ENCODE measurements at regions not wholly inside any gene's neighbourhood (a gene's known extent, or its start where the extent isn't known, plus 50 kb on each side); places are given as distances from the start of the nearest gene placed in this dataset.

GRCh38 chr3:115227461-115227860, 80.4 kb upstream of the ZBTB20 start:
- Histone ChIP-seq H3K27me3 (ENCODE audit: control insufficient read depth, insufficient read depth, low read length) (no peaks in the 10 kb centered on the region), H3K4me1 (ENCODE audit: control insufficient read depth, insufficient read depth, low read length) (no peaks in the 10 kb centered on the region), H3K27ac (ENCODE audit: low read depth, low read length) (no peak overlapping the region), H3K9me3 (ENCODE audit: control insufficient read depth, insufficient read depth, low read depth, low read length) (no peaks in the 10 kb centered on the region), H3K4me3 (ENCODE audit: low read depth, low read length) (no peak overlapping the region), H3K9ac (ENCODE audit: low read length) (no peak overlapping the region), H3K36me3 (ENCODE audit: control insufficient read depth, insufficient read depth, low read length) (no peaks in the 10 kb centered on the region)

GRCh38 chr3:115228266-115228665, 81.2 kb upstream of the ZBTB20 start:
- Histone ChIP-seq H3K27ac (ENCODE audit: low read depth, low read length) (no peak overlapping the region), H3K9me3 (ENCODE audit: control insufficient read depth, insufficient read depth, low read depth, low read length) (no peaks in the 10 kb centered on the region), H3K9ac (ENCODE audit: low read length) (no peak overlapping the region), H3K27me3 (ENCODE audit: control insufficient read depth, insufficient read depth, low read length) (no peaks in the 10 kb centered on the region), H3K36me3 (ENCODE audit: control insufficient read depth, insufficient read depth, low read length) (no peaks in the 10 kb centered on the region), H3K4me1 (ENCODE audit: control insufficient read depth, insufficient read depth, low read length) (no peaks in the 10 kb centered on the region), H3K4me3 (ENCODE audit: low read depth, low read length) (no peak overlapping the region)

DNA sequence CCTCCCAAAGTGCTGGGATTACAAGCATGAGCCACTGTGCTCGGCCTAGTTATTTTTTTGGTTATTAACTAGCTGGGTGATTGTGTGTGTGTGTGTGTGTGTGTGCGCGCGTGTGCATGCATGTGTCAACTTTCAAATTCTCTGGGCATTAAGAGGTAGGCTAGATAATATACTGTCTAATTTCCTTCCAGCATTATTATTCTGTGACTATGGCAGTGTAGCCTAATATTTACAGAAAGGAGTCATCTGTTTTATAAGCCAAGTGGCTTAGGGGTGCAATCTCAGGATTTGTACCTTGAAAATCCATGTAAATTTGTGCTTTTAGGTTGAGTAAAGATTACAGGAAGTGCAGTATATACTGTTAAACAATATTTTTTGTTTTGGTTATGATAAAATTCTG, 85.1 kb upstream of the ZBTB20 start:
- Histone ChIP-seq H3K9ac (ENCODE audit: low read length) (no peak overlapping the region), H3K27ac (ENCODE audit: low read depth, low read length) (no peak overlapping the region), H3K27me3 (ENCODE audit: control insufficient read depth, insufficient read depth, low read length) (no peaks in the 10 kb centered on the region), H3K9me3 (ENCODE audit: control insufficient read depth, insufficient read depth, low read depth, low read length) (no peaks in the 10 kb centered on the region), H3K4me1 (ENCODE audit: control insufficient read depth, insufficient read depth, low read length) (no peaks in the 10 kb centered on the region), H3K36me3 (ENCODE audit: control insufficient read depth, insufficient read depth, low read length) (no peaks in the 10 kb centered on the region), H3K4me3 (ENCODE audit: low read depth, low read length) (no peak overlapping the region)

- no peaks in the 10 kb centered on the region for H3K27me3 ChIP-seq (ENCODE audit: control insufficient read depth, insufficient read depth, low read length)
- H3K9me3 ChIP-seq (ENCODE audit: control insufficient read depth, insufficient read depth, low read depth, low read length) = no peaks in the 10 kb centered on the region
- no peak overlapping the region for H3K9ac ChIP-seq (ENCODE audit: low read length)
- no peak overlapping the region for H3K4me3 ChIP-seq (ENCODE audit: low read depth, low read length)
- H3K27ac ChIP-seq (ENCODE audit: low read depth, low read length) = no peak overlapping the region
- no peaks in the 10 kb centered on the region for H3K4me1 ChIP-seq (ENCODE audit: control insufficient read depth, insufficient read depth, low read length)
- no peaks in the 10 kb centered on the region for H3K36me3 ChIP-seq (ENCODE audit: control insufficient read depth, insufficient read depth, low read length)
Measured at GRCh38 chr3:115233021-115233420, 85.9 kb upstream of the ZBTB20 start.

DNA sequence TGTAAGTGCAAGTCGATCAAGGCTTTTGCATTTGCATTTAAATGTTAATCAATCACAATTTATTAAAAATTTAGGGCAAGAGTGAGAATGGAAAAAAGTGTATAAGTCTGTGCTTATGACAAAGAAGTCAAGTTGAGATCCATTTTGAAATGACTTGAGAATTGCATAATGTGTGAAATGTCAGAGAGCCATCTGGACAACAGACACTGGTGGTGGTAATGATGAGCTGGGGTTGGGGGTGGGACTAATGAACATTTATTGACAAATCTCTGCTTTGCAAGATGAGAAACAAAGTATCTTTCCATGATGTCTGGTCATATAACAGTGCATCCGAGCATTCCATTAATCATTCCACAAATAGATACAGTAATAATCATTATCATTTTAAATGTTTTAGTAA, 89.4 kb upstream of the ZBTB20 start:
- Histone ChIP-seq H3K9me3 (ENCODE audit: control insufficient read depth, insufficient read depth, low read depth, low read length) (no peaks in the 10 kb centered on the region), H3K36me3 (ENCODE audit: control insufficient read depth, insufficient read depth, low read length) (no peaks in the 10 kb centered on the region), H3K27me3 (ENCODE audit: control insufficient read depth, insufficient read depth, low read length) (no peaks in the 10 kb centered on the region), H3K4me3 (ENCODE audit: low read depth, low read length) (no peak overlapping the region), H3K9ac (ENCODE audit: low read length) (no peak overlapping the region), H3K27ac (ENCODE audit: low read depth, low read length) (no peak overlapping the region), H3K4me1 (ENCODE audit: control insufficient read depth, insufficient read depth, low read length) (no peaks in the 10 kb centered on the region)

DNA sequence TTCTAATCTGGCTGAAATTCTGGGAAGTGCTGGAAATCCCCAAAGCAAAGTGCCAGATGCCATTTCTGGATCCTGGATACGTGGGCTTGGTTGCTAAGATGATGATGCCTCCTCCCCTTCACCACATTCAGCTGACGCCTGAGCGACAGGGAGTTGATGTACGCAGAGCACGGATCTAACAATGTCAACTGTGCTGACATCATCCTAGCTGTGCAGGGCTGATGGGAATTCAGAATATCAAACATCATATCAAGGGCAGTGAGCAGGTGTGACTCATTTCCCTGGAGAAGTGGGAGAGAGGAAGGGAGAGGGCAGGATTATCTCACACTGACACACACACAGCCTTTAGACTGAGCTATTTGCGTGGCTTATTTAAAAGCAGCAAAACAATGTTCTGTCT, 92.6 kb upstream of the ZBTB20 start:
- Histone ChIP-seq H3K9ac (ENCODE audit: low read length) (no peak overlapping the region), H3K4me1 (ENCODE audit: control insufficient read depth, insufficient read depth, low read length) (no peaks in the 10 kb centered on the region), H3K4me3 (ENCODE audit: low read depth, low read length) (no peak overlapping the region), H3K36me3 (ENCODE audit: control insufficient read depth, insufficient read depth, low read length) (no peaks in the 10 kb centered on the region), H3K27ac (ENCODE audit: low read depth, low read length) (no peak overlapping the region), H3K9me3 (ENCODE audit: control insufficient read depth, insufficient read depth, low read depth, low read length) (no peaks in the 10 kb centered on the region), H3K27me3 (ENCODE audit: control insufficient read depth, insufficient read depth, low read length) (no peaks in the 10 kb centered on the region)

GRCh38 chr3:115244350-115244749, 97.3 kb upstream of the ZBTB20 start:
- Histone ChIP-seq H3K9ac (ENCODE audit: low read length) (no peak overlapping the region), H3K4me3 (ENCODE audit: low read depth, low read length) (no peak overlapping the region), H3K9me3 (ENCODE audit: control insufficient read depth, insufficient read depth, low read depth, low read length) (no peaks in the 10 kb centered on the region), H3K27ac (ENCODE audit: low read depth, low read length) (no peak overlapping the region), H3K27me3 (ENCODE audit: control insufficient read depth, insufficient read depth, low read length) (no peaks in the 10 kb centered on the region), H3K36me3 (ENCODE audit: control insufficient read depth, insufficient read depth, low read length) (no peaks in the 10 kb centered on the region), H3K4me1 (ENCODE audit: control insufficient read depth, insufficient read depth, low read length) (no peaks in the 10 kb centered on the region)

- H3K27ac ChIP-seq (ENCODE audit: low read depth, low read length) = no peak overlapping the region
- no peaks in the 10 kb centered on the region for H3K27me3 ChIP-seq (ENCODE audit: control insufficient read depth, insufficient read depth, low read length)
- no peaks in the 10 kb centered on the region for H3K36me3 ChIP-seq (ENCODE audit: control insufficient read depth, insufficient read depth, low read length)
- no peaks in the 10 kb centered on the region for H3K4me1 ChIP-seq (ENCODE audit: control insufficient read depth, insufficient read depth, low read length)
- no peaks in the 10 kb centered on the region for H3K9me3 ChIP-seq (ENCODE audit: control insufficient read depth, insufficient read depth, low read depth, low read length)
- no peak overlapping the region for H3K4me3 ChIP-seq (ENCODE audit: low read depth, low read length)
- no peak overlapping the region for H3K9ac ChIP-seq (ENCODE audit: low read length)
Measured at GRCh38 chr3:115245438-115245837, 98.3 kb upstream of the ZBTB20 start.

- Histone ChIP-seq H3K9ac (ENCODE audit: low read length) (no peak overlapping the region), H3K4me3 (ENCODE audit: low read depth, low read length) (no peak overlapping the region), H3K27me3 (ENCODE audit: control insufficient read depth, insufficient read depth, low read length) (no peaks in the 10 kb centered on the region), H3K27ac (ENCODE audit: low read depth, low read length) (no peak overlapping the region), H3K4me1 (ENCODE audit: control insufficient read depth, insufficient read depth, low read length) (no peaks in the 10 kb centered on the region), H3K36me3 (ENCODE audit: control insufficient read depth, insufficient read depth, low read length) (no peaks in the 10 kb centered on the region), H3K9me3 (ENCODE audit: control insufficient read depth, insufficient read depth, low read depth, low read length) (no peaks in the 10 kb centered on the region)
Measured at GRCh38 chr3:115245899-115246298, 98.8 kb upstream of the ZBTB20 start.

DNA sequence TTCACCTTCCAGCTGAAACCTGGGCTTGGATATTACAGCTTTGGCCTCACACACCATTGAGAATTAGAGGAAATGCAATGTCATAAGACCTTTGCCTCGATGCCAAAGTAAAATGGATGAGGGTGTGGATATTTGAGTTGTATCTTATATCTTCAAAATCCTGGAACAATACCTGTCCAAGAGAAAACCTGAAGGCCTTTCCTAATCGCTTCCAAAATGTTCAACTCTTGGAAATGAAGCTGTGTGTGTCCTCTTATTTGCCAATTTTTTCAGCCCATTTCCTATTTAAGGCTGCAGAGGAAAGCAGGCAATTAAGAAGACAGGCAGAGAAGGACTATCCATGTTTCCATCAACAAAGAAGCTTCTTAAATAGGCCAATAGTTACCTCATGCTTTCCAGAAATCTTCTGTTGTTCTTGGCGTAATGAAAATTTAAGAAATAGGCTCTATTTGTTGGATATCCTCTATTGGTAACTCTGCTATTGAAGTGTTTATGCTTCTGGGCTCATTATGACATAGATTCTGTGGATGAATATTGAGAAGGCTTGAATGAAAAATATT, 99.5 kb upstream of the ZBTB20 start:
- no peak overlapping the region for H3K9ac ChIP-seq (ENCODE audit: low read length)

GRCh38 chr3:115248274-115248673, 101.2 kb upstream of the ZBTB20 start:
- H3K4me3 ChIP-seq (ENCODE audit: low read depth, low read length) = no peak overlapping the region
- no peaks in the 10 kb centered on the region for H3K9me3 ChIP-seq (ENCODE audit: control insufficient read depth, insufficient read depth, low read depth, low read length)
- H3K36me3 ChIP-seq (ENCODE audit: control insufficient read depth, insufficient read depth, low read length) = no peaks in the 10 kb centered on the region
- no peaks in the 10 kb centered on the region for H3K4me1 ChIP-seq (ENCODE audit: control insufficient read depth, insufficient read depth, low read length)
- no peaks in the 10 kb centered on the region for H3K27me3 ChIP-seq (ENCODE audit: control insufficient read depth, insufficient read depth, low read length)
- no peak overlapping the region for H3K27ac ChIP-seq (ENCODE audit: low read depth, low read length)
- no peak overlapping the region for H3K9ac ChIP-seq (ENCODE audit: low read length)

More for the DNA sequence above, 99.5 kb upstream of the ZBTB20 start:
- no peak overlapping the region for H3K4me3 ChIP-seq (ENCODE audit: low read depth, low read length)
- no peaks in the 10 kb centered on the region for H3K27me3 ChIP-seq (ENCODE audit: control insufficient read depth, insufficient read depth, low read length)
- no peaks in the 10 kb centered on the region for H3K9me3 ChIP-seq (ENCODE audit: control insufficient read depth, insufficient read depth, low read depth, low read length)
- H3K36me3 ChIP-seq (ENCODE audit: control insufficient read depth, insufficient read depth, low read length) = no peaks in the 10 kb centered on the region
- no peaks in the 10 kb centered on the region for H3K4me1 ChIP-seq (ENCODE audit: control insufficient read depth, insufficient read depth, low read length)
- no peak overlapping the region for H3K27ac ChIP-seq (ENCODE audit: low read depth, low read length)

DNA sequence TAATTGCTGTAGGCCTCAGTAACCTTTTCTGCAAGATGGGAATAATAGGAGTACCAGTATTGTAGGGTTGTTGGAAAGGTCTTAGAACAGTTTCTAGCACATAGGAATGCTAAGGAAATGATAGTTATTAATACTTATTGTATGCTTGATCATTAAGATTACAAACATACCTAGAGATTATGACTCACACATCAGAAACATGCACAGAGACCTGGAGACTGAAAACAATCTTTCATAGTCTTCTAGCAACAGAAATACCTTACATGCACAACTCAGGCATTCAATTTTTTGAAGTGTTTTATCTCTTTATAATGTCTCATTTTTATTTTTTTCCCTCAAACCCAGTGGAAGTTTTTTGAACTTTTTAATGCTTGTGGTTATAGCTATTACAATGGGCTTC, 104.4 kb upstream of the ZBTB20 start:
- Histone ChIP-seq H3K9me3 (ENCODE audit: control insufficient read depth, insufficient read depth, low read depth, low read length) (peaks cover under 1% of the 10 kb centered on the region; the same call in 1 of the 2 replicates), H3K4me1 (ENCODE audit: control insufficient read depth, insufficient read depth, low read length) (peaks cover 4% of the 10 kb centered on the region), H3K9ac (ENCODE audit: low read length) (no peak overlapping the region), H3K27ac (ENCODE audit: low read depth, low read length) (no peak overlapping the region), H3K4me3 (ENCODE audit: low read depth, low read length) (no peak overlapping the region), H3K36me3 (ENCODE audit: control insufficient read depth, insufficient read depth, low read length) (no peaks in the 10 kb centered on the region), H3K27me3 (ENCODE audit: control insufficient read depth, insufficient read depth, low read length) (no peaks in the 10 kb centered on the region)
